ENCODE measurements at regions not wholly inside any gene's neighbourhood (a gene's known extent, or its start where the extent isn't known, plus 50 kb on each side); places are given as distances from the start of the nearest gene placed in this dataset.

DNA sequence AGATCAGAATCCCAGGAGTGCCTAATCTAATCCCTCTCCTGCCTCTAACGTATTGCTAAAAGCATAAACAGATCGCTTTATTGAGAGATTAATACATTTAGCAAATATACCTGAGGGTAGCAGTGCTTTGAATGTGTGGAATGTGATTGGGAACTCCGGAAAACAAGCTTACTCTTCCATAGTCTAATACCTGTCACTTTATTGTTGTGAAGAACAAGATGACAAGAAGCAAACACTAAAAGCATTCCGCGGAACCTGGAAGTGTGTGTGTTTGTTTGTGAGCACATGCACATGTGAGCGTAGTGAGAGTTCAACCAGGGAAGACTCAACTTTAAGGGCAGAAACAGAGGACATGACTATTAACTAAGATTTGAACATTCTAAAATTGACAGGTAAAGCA, 265.0 kb upstream of the GJE1 start:
- DNase-seq (ENCODE audit: unreplicated experiment) = no peak
- CTCF ChIA-PET = no interaction called here
- no TSS peak for BruUV-seq (replicated peaks)
- Mint-ChIP-seq H3K27me3 (ENCODE audit: insufficient read depth, unreplicated experiment) (peaks cover 27% of the 10 kb centered on the region), H3K4me3 (ENCODE audit: unreplicated experiment) (no peak overlapping the region), H3K27ac (ENCODE audit: low read depth, unreplicated experiment) (no peak overlapping the region), H3K9me3 (ENCODE audit: unreplicated experiment) (no peaks in the 10 kb centered on the region), H3K36me3 (ENCODE audit: insufficient read depth, unreplicated experiment) (no peaks in the 10 kb centered on the region), H3K4me1 (ENCODE audit: insufficient read depth, unreplicated experiment) (no peaks in the 10 kb centered on the region)
- intact Hi-C loops (cut with micrococcal nuclease) = no loop called here
- TF ChIP-seq, protein P1, sequence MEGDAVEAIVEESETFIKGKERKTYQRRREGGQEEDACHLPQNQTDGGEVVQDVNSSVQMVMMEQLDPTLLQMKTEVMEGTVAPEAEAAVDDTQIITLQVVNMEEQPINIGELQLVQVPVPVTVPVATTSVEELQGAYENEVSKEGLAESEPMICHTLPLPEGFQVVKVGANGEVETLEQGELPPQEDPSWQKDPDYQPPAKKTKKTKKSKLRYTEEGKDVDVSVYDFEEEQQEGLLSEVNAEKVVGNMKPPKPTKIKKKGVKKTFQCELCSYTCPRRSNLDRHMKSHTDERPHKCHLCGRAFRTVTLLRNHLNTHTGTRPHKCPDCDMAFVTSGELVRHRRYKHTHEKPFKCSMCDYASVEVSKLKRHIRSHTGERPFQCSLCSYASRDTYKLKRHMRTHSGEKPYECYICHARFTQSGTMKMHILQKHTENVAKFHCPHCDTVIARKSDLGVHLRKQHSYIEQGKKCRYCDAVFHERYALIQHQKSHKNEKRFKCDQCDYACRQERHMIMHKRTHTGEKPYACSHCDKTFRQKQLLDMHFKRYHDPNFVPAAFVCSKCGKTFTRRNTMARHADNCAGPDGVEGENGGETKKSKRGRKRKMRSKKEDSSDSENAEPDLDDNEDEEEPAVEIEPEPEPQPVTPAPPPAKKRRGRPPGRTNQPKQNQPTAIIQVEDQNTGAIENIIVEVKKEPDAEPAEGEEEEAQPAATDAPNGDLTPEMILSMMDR (IDR thresholded peaks at IDR 0.05; ENCODE audit: unreplicated experiment) = no peak
- POLR2A ChIA-PET = no interaction called here

DNA sequence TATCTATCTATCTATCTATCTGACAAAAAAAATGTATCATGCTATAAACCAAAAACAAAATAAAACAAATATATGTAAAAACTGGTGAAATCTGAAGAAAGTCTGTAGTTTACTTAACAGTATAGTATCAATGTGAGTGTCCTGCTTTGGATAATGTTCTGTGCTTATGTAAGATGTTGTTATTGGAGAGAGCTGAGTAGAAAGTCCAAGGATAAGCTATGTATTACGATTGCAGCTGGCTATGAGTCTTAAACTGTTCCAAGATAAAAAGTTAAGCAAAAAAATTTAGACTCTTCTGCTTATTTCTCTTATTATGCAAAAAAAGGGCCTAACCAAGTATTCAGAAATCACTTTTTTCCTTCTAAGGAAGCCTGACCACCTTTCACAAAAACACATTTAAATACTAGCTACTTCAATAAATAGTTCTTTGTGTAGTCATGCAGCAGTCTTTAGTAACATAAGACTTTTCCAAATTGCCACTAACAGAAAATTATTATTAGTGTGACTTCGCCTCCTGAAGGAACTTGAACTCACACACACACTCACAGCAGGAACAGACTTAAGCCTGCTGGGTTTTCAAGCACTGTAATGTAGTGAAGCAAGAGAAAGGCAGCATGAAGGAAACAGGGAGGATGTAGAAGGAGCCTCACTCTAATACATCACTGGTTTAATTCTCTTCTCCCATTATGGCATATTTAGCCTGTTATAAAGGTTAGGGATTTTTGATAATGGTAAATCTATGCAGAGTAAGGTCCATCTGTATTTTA, 265.8 kb upstream of the GJE1 start:
- ChIA-PET CTCF (interaction anchor here (0.6 kb wide), 1 partner anchor 213 kb away, joined by 3 read pairs; no protein-coding TSS in a partner anchor), POLR2A (interaction anchor here (0.6 to 0.9 kb wide), 2 partner anchors 11 to 763 kb away, joined by 3 read pairs; no protein-coding TSS in a partner anchor)
- no TSS peak for BruUV-seq (replicated peaks)
- intact Hi-C loops (cut with micrococcal nuclease) = no loop called here
- H3K27me3 Mint-ChIP-seq (ENCODE audit: insufficient read depth, unreplicated experiment) = peaks cover 36% of the 10 kb centered on the region
- no peaks in the 10 kb centered on the region for H3K9me3 Mint-ChIP-seq (ENCODE audit: unreplicated experiment)
- DNase-seq (ENCODE audit: unreplicated experiment) = no peak
- H3K4me3 Mint-ChIP-seq (ENCODE audit: unreplicated experiment) = no peak overlapping the region
- H3K36me3 Mint-ChIP-seq (ENCODE audit: insufficient read depth, unreplicated experiment) = no peaks in the 10 kb centered on the region
- TF ChIP-seq, protein P1 (IDR thresholded peaks at IDR 0.05; ENCODE audit: unreplicated experiment) = no peak
- H3K4me1 Mint-ChIP-seq (ENCODE audit: insufficient read depth, unreplicated experiment) = no peaks in the 10 kb centered on the region
- no peak overlapping the region for H3K27ac Mint-ChIP-seq (ENCODE audit: low read depth, unreplicated experiment)

DNA sequence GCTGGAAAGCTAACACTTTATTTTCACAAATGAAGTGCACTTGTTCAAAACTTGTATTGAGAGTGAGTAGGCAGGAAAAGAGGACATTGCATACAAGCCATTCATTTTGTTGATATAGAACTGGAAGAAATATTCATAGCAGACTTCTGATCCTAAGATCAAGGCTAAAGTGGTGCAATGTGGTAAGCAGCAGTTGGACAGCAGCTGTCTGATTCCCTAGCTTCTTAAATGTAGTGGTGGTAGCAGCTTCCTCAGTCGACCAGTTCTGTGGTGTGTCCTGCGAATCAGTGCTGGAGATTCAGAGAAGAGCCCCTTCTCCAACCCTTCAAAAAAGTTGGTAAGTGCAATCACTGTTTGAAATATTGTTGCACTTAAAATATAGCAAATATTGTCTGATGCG, 281.7 kb upstream of the GJE1 start:
- BruUV-seq (replicated peaks) = no TSS peak
- POLR2A ChIA-PET = no interaction called here
- H3K4me1 Mint-ChIP-seq (ENCODE audit: insufficient read depth, unreplicated experiment) = no peaks in the 10 kb centered on the region
- no peaks in the 10 kb centered on the region for H3K9me3 Mint-ChIP-seq (ENCODE audit: unreplicated experiment)
- TF ChIP-seq, protein P1 (IDR thresholded peaks at IDR 0.05; ENCODE audit: unreplicated experiment) = no peak
- CTCF ChIA-PET = no interaction called here
- intact Hi-C loops (cut with micrococcal nuclease) = no loop called here
- no peak for DNase-seq (ENCODE audit: unreplicated experiment)
- H3K27me3 Mint-ChIP-seq (ENCODE audit: insufficient read depth, unreplicated experiment) = peaks cover 72% of the 10 kb centered on the region
- H3K36me3 Mint-ChIP-seq (ENCODE audit: insufficient read depth, unreplicated experiment) = no peaks in the 10 kb centered on the region
- H3K4me3 Mint-ChIP-seq (ENCODE audit: unreplicated experiment) = no peak overlapping the region
- H3K27ac Mint-ChIP-seq (ENCODE audit: low read depth, unreplicated experiment) = no peak overlapping the region

DNA sequence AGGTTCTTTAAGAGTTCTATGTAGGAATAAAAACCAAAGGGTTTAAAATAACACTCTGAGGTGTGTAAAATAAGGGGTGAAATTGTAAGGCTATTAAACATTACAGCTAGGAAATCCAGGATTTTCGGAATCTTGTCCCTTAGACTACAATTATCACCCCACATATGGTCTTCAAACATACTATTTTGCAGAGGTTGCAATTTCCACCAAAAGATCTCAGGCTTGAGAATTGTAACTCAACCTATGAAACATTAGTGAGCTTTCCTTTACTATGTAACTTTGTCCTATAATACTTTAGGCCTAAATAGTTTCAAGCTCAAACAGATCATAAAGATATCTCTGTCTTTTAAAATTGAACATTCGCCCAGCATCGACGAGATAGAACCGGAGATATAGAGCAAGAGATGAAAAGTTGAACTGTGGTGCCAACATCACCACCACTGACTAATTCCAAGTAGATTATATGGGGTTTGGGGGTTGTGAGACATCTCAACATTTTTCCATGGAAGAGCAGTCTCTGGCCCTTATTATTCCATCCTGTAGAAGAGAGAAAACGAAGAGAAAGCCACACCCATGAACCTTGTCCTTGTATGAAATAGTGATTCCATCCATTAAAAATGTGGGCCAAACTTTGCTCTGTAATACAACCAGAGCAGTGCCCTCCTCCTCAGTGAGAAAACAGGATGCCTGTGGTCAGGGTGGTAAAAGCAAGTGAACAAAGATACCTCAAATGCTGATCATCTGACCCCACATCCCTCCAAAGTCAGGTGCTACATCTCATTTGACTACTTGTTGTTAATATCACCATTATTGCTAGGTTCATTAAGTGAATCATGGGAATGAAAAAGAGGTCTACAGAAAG, 284.5 kb upstream of the GJE1 start:
- ChIA-PET CTCF (no interaction called here), POLR2A (no interaction called here)
- H3K36me3 Mint-ChIP-seq (ENCODE audit: insufficient read depth, unreplicated experiment) = no peaks in the 10 kb centered on the region
- H3K9me3 Mint-ChIP-seq (ENCODE audit: unreplicated experiment) = no peaks in the 10 kb centered on the region
- H3K27me3 Mint-ChIP-seq (ENCODE audit: insufficient read depth, unreplicated experiment) = peaks cover 92% of the 10 kb centered on the region
- DNase-seq (ENCODE audit: unreplicated experiment) = no peak
- TF ChIP-seq, protein P1 (IDR thresholded peaks at IDR 0.05; ENCODE audit: unreplicated experiment) = no peak
- H3K4me3 Mint-ChIP-seq (ENCODE audit: unreplicated experiment) = no peak overlapping the region
- no peaks in the 10 kb centered on the region for H3K4me1 Mint-ChIP-seq (ENCODE audit: insufficient read depth, unreplicated experiment)
- BruUV-seq (replicated peaks) = no TSS peak
- no peak overlapping the region for H3K27ac Mint-ChIP-seq (ENCODE audit: low read depth, unreplicated experiment)
- intact Hi-C loops (cut with micrococcal nuclease) = no loop called here

Data from MCF 10A (cell line).